Epidermal melanocyte (primary cell): ENCODE measurements at regions not wholly inside any gene's neighbourhood (a gene's known extent, or its start where the extent isn't known, plus 50 kb on each side); places are given as distances from the start of the nearest gene placed in this dataset.
A peak's percentile ranks its signal among the peaks of the same experiment; 100 is the strongest.
"Not testable (repeated sequence)": the region's sequence is repeated elsewhere in the genome, so short reads cannot be mapped to it uniquely, and the experiment has no call there.

Experiments
- DNase-seq: peaks from one replicate; pipeline ENCODE4 v3.0.0; 2011; ENCODE audit warnings: low spot score; ENCODE audit not compliant: insufficient read length

DNA sequence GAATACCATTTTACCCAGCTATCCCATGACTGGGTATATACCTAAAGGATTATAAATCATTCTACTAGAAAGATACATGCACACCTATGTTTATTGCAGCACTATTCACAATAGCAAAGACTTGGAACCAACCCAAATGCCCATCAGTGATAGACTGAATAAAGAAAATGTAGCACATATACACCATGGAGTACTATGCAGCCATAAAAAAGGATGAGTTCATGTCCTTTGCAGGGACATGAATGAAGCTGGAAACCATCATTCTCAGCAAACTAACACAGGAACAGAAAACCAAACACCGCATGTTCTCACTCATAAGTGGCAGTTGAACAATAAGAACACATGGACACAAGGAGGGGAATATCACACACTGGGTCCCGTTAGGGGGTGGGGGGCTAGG, 191.9 kb upstream of the POU5F2 start:
- not testable (repeated sequence) for DNase-seq

DNA sequence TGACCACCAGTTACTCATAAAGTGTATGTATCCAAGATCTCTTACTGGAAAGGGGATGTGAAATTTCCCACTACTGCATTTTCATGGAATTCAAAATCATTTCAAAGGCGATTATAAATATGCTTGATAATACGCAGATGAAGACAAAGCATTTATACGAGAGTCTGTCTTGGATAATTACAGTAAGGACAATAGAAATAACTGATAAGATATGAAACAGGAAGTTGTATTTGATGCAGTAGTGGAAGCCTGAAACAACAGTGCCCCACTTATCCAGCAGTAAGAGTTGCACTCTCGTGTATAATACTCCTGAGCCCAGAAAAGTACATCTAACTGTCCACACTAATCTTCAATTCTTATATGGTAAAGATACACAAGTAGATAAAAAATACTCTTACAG, 188.7 kb upstream of the POU5F2 start:
- no peak for DNase-seq

- no peak for DNase-seq
These were observed 187.7 kb upstream of the POU5F2 start for GRCh38 chr5:93929131-93929530.

GRCh38 chr5:93926831-93927620, 185.6 kb upstream of the POU5F2 start:
- no peak for DNase-seq

- DNase-seq = no peak
These were observed 183.9 kb upstream of the POU5F2 start for GRCh38 chr5:93925321-93925720.

DNA sequence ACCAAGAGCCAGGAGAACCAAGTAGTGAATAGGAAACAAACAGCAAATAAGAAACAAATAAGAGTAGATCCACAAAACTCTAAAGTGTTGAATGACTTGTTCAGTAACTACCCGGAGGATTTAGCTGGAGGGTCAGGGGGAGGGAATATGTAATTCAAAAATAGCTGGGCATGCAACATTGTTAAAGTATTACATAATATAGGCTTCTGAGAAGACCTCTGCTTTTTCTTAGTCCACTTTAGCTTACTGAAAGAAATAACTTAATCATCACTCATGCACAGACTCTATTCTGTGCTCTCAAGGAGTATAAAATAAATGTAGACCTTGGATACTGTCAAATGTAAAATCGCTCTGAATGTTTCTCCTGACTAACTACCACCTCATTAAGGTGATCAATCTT, 183.2 kb upstream of the POU5F2 start:
- DNase-seq = no peak

DNA sequence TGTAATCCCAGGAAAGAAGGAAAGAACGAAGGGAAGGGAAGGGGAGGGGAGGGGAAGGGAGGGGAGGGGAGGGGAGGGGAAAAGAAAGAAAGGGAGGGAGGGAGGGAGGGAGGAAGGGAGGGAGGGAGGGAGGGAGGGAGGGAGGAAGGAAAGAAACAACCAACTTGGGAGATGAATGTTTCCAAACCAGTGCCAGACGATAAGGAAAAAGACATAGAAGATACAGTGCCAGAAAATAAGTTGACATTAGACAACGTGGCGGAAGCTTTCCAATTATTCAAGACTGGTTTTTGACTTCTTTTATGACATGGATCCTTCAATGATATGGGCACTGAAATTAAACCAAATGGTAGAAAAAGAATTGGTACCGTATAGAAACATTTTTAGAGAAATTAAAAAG, 181.2 kb upstream of the POU5F2 start:
- DNase-seq = no peak

DNA sequence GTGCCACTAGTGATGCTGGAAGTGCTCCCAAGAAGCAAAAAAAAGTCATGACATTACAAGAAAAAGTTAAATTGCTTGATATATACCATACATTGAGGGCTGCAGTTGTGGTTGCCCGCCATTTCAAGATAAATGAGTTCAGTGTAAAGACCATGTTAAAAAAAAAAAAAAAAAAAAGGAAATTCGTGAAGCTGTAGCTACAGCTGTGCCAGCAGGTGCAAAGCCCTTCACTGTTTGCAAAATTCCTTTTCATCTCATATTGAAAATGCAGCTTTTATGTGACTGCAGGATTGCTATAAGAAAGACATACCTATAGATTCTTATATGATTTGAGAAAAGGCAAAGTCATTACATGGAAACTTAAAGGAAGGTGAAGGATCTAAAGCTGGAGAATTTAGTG, 179.6 kb upstream of the POU5F2 start:
- DNase-seq = no peak

GRCh38 chr5:93916872-93917271, 175.5 kb upstream of the POU5F2 start:
- no peak for DNase-seq

DNA sequence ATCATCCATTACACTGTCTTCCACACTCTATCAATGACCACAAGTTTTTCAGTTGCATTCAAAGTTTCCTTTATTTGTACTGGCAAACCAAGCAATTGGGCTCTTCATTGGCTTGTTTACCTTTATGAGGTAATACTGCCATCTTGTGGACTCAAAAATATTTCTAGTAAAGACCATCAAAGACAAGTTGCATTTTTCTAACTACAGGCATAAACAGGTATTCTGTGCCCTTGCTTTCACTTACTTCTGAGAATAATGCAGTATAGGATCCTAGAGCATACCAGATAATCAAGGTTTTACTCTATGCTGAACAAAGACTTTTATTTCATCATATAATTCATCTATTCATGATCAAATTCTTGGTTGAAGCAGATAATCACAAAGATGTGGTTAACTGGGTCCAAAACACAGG, 173.7 kb upstream of the POU5F2 start:
- no peak for DNase-seq

DNA sequence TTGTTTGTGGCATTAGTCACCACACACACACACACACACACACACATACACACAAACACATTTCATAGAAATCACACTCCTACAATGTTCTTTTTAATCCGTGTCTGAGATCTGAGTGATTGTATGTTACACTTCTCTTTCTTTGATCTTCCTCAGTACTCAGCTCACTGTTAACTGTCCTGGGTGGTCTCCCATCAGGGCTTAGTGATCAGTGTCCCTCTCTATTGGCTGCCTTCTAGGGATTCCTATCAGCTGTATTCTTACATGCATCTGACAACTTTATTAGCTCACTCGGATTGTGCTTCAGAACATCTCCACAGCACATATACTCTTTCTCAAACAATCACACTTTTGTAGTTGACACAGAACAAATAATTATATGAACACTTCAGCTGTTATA, 170.2 kb upstream of the POU5F2 start:
- no peak for DNase-seq

- no peak for DNase-seq
These were observed 168.0 kb upstream of the POU5F2 start for GRCh38 chr5:93909356-93909755.

- DNase-seq = no peak
These were observed 163.5 kb upstream of the POU5F2 start for GRCh38 chr5:93904917-93905316.

- DNase-seq = no peak
These were observed 160.9 kb upstream of the POU5F2 start for GRCh38 chr5:93902288-93902687.

DNA sequence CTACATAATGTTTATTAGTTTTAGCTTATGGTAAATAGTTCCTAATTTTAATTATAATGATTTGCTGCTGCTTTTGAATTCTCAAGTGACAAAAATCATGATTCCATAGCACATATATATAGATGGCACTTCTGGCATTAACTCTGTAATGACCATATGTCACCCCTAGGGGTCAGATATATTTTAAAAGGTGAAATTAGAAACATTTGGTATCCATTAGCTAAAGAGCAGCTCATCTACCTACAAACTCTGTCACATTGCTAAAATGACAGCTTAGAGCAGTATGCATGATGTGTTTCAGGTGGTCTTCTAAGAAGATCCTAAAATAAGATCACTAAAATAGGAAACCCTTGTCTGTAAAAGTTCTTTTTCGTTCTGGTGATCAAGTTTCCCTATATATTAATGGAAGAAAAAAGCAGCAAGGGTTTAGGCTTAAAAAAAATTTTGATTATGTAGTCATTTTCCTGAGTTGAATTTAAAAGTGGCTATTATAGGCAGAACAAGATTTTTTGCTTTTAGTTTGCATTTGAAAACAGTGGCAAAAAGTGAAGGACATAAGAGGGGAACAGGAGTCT, 157.7 kb upstream of the POU5F2 start:
- no peak for DNase-seq

DNA sequence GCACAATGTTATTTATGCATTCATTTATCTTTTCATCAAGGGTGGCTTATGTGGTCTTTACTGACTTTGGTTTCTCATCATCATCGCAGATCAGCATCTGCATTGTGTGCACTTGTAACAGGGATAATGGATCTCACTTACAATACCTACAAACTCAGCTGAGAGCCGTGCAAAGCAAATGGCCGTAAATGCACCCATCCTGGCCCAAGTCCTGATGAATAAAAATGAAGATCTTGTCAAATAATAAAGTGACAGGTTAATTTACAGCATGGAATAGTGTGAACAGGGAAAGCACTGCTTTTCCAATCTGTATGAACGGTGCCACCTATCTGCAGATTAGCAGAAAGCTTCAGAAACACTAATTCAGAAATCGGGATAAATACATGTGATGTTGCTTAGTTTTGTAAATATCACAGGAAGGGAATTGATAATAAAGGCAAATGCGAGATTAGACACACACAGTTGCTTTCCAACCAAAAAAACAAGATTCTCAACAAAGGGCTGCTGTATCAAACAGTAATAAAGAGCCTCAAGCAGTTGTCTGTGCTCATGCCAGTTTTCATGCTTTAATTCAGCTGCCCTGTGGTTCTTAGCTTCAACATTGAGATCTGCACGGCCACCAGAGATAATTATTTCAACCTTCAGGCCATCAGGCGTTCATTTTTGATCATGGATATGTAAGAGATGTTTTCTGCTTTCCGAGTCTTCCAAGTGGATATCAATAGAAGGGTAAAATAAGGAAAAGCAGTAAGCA, 153.4 kb upstream of the POU5F2 start:
- peak; percentile 22 for DNase-seq

DNA sequence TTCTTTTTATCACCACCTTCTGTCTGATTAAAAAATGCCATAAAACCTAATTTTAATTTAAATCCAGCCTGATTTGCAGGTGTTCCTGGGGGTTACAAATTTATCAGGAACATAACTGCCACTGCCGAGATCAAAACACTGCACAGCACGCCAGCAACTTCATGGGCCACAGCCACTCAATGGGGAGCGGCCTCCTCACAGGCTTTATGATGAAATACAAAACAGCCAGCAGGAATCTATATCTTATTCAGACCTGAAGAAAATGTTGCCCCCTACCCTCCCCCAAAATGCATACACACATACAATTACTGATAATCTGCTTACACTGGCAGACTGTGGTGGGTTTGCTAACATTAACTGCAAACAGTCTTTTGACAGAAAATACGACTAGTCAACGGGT, 151.7 kb upstream of the POU5F2 start:
- DNase-seq = no peak

GRCh38 chr5:93892481-93892880, 151.1 kb upstream of the POU5F2 start:
- DNase-seq = no peak

GRCh38 chr5:93891491-93892480, 150.4 kb upstream of the POU5F2 start:
- DNase-seq = no peak

- no peak for DNase-seq
These were observed 149.3 kb upstream of the POU5F2 start for GRCh38 chr5:93890657-93891056.

GRCh38 chr5:93887678-93888077, 146.3 kb upstream of the POU5F2 start:
- no peak for DNase-seq
